ENCODE measurements at regions not wholly inside any gene's neighbourhood (a gene's known extent, or its start where the extent isn't known, plus 50 kb on each side); places are given as distances from the start of the nearest gene placed in this dataset.
A peak's percentile ranks its signal among the peaks of the same experiment; 100 is the strongest.

DNA sequence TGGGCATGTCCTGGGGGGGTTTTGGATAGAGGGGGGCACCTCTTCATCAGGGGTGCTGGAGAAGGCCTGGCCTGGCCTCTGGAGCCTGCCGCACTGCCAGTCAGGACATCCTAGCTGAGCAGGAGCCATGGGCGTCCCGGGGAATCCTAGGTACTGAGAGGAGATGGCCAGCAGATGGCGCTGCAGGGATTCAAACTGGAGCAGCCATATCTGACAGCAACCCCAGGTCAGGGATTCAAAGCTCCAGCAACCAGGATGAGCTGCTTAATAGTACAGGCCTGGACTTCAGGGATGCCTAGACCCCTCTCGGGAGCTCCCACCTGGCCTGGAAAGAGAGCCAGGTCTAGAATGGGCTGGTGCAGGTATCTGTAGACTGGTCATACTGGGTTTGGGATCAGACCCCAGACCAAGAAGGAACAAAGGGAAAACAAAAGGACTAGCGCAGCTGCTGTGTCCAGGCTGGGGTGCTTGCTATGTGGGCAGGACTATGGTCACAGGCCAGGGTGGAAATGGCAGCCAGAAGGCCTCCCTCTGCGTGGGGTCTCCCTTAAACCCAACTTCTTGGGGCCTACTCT is 306.9 kb upstream of the RBFOX1 start:
- Histone ChIP-seq H3K27ac (peak overlapping the region in 1 of 2 donors; percentile 43), H3K4me3 (no peak overlapping the region), H3K4me1 (replicated peaks in 1 of 2) (peaks cover 0 to 15% of the 10 kb centered on the region in 2 donors)
- in situ Hi-C loops (cut with MboI; ENCODE audit: low pct_unique_long_range_greater_than_20kb in 2 of 9, low sequenced_read_pairs in 9 of 9, unreplicated experiment in 9 of 9): loop anchor here in 1 of 9 experiments (25.0 kb wide), 1 partner anchor 287 kb away; no protein-coding TSS in a partner anchor
- WGBS, 10 experiments: 0 to 48% (median 31%) methylated on average over 1 to 6 of the region's 7 CpGs; no CpG with 5 or more reads in 5 of the 10 experiments
- ATAC-seq (replicated peaks in 6 of 8): peak; percentile 61 to 99 (median 88)

DNA sequence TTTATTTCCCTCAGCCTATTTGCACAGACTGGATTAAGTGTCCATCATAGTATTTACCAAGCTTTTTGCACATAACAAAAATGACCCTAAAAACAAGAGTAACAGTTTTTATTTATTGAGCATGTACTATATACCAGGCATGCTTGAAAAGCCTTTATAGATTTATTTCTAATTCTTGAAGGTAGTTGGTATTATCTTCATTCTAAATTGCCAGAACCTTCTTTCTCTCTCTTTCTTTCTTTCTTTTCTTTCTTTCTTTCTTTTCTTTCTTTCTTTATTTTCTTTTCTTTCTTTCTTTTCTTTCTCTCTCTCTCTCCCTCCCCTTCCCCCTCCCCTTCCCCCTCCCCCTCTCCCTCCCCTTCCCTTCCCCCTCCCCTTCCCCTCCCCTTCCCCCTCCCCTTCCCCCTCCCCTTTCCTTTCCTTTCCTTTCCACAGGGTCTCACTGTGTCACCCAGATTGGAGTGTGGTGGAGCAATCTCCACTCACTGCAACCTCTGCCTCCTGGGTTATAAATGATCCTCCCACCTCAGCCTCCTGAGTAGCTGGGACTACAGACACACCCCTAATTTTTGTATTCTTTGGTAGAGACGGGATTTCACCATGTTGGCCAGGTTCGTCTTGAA is 310.9 kb upstream of the RBFOX1 start:
- WGBS, 10 experiments: 30 to 92% methylated on average over 2 of the region's 2 CpGs; no CpG with 5 or more reads in 8 of the 10 experiments
- no peak overlapping the region for H3K4me3 ChIP-seq
- ATAC-seq (replicated peaks in 6 of 8): no peak
- H3K27ac ChIP-seq: no peak overlapping the region
- in situ Hi-C loops (cut with MboI; ENCODE audit: low pct_unique_long_range_greater_than_20kb in 2 of 9, low sequenced_read_pairs in 9 of 9, unreplicated experiment in 9 of 9): no loop called here
- H3K4me1 ChIP-seq (replicated peaks in 1 of 2): peaks cover 0 to 46% of the 10 kb centered on the region in 2 donors

DNA sequence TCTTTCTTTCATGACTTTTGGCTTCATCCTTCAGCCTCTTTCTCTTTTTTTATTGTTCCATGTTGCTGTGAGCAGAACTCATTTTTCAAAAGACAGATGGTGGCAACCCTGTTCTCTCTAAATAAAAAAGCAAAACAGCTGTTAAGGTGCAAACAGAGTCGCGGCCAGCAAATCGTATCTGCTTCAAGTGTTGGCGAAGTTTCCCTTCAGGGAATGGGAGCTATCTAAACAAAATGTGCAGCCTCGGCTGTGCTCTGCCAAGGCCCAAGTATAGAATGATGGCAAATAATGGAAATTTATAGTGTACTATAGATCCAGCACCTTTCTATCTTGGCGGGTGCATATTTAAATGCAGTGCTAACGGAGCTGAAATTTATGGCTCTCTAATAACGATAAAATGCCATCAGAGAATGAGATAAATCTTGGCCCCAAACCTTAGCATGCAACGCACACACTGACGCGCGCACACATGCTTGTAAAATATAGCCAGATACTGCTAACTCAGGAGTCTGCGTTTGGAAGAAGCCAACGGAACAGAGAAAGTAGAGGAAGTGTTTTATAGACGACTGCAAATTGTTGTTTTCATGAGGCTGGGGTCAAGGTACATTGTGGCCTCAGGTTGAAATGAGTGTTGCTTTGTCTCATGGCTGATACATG is 315.5 kb upstream of the RBFOX1 start:
- in situ Hi-C loops (cut with MboI; ENCODE audit: low pct_unique_long_range_greater_than_20kb in 2 of 9, low sequenced_read_pairs in 9 of 9, unreplicated experiment in 9 of 9): no loop called here
- peak in 3 of 8 experiments; percentile 64 to 85 (median 85) for ATAC-seq (replicated peaks in 6 of 8)
- WGBS, 10 experiments: 4 to 78% (median 55%) methylated on average over 3 to 14 of the region's 15 CpGs; no CpG with 5 or more reads in 1 of the 10 experiments

DNA sequence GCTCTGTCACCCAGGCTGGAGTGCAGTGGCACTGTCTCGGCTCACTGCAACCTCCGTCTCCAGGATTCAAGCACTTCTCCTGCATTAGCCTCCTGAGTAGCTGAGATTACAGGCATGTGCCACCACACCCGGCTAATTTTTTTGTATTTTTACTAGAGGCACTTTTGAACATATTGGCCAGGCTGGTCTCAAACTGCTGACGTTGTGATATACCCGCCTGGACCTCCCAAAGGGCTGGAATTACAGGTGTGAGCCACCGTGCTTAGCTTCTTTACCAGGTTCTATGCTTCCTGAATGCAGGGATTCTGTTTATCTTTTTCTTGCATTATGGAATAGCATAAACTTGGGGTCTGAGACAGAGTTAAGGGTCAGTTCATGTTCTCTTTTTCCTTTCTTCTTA is 317.9 kb upstream of the RBFOX1 start:
- H3K4me1 ChIP-seq (replicated peaks in 1 of 2): peaks cover 0 to 59% of the 10 kb centered on the region in 2 donors
- no peak for ATAC-seq (replicated peaks in 6 of 8)
- H3K27ac ChIP-seq: no peak overlapping the region
- WGBS, 10 experiments: 4 to 100% (median 35%) methylated on average over 1 to 6 of the region's 6 CpGs; no CpG with 5 or more reads in 1 of the 10 experiments
- in situ Hi-C loops (cut with MboI; ENCODE audit: low pct_unique_long_range_greater_than_20kb in 2 of 9, low sequenced_read_pairs in 9 of 9, unreplicated experiment in 9 of 9): no loop called here
- H3K4me3 ChIP-seq: no peak overlapping the region

More for the DNA sequence above, 315.5 kb upstream of the RBFOX1 start:
- peaks cover 0 to 40% of the 10 kb centered on the region in 2 donors for H3K4me1 ChIP-seq (replicated peaks in 1 of 2)
- H3K27ac ChIP-seq: peak overlapping the region in 1 of 2 donors; percentile 50
- no peak overlapping the region for H3K4me3 ChIP-seq

DNA sequence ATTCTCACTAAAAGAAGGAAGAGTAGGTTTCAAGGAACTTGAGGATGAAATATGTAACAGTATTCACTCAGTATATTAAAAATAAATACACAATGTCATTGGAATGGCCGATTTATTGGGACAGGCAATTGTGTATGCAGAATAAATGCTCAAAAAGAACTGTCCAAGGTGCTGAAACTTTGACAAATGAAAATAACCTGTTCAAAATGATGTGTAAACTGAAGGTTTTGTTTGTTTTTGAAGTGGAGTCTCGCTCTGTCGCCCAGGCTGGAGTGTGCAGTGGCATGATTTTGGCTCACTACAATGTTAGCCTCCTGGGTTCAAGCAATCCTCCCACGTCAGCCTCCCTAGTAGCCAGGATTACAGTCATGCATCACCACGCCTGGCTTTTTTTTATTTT is 318.7 kb upstream of the RBFOX1 start:
- in situ Hi-C loops (cut with MboI; ENCODE audit: low pct_unique_long_range_greater_than_20kb in 2 of 9, low sequenced_read_pairs in 9 of 9, unreplicated experiment in 9 of 9): no loop called here
- no peak overlapping the region for H3K27ac ChIP-seq
- 6 to 80% (median 22%) methylated on average over 1 to 5 of the region's 5 CpGs for WGBS, 10 experiments
- H3K4me3 ChIP-seq: no peak overlapping the region
- peaks cover 0 to 56% of the 10 kb centered on the region in 2 donors for H3K4me1 ChIP-seq (replicated peaks in 1 of 2)
- no peak for ATAC-seq (replicated peaks in 6 of 8)

DNA sequence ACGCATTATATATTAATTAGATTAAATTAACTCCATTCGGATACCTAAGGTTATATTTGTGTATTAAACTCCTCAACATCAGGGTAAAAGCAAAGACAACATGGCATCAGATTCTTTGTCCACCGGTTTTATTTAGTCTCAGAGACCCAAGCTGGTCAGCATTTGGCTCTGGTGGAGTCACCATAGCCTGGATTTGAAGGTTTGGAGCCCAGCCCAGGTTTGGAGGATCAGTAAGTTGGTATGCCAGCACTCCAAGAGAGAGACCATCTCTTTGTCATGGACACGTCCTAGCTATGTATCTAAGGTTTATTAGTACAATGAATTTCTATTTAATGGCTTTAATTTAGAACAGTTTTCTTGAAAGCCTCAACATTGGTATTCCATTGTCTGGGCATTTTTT is 328.4 kb upstream of the RBFOX1 start:
- no peak for ATAC-seq (replicated peaks in 6 of 8)
- in situ Hi-C loops (cut with MboI; ENCODE audit: low pct_unique_long_range_greater_than_20kb in 2 of 9, low sequenced_read_pairs in 9 of 9, unreplicated experiment in 9 of 9): no loop called here
- no peak overlapping the region for H3K27ac ChIP-seq
- no peak overlapping the region for H3K4me3 ChIP-seq
- 0 to 100% (median 17%) methylated on average over 1 to 4 of the region's 4 CpGs for WGBS, 10 experiments
- peaks cover 0 to 2% of the 10 kb centered on the region in 2 donors for H3K4me1 ChIP-seq (replicated peaks in 1 of 2)

DNA sequence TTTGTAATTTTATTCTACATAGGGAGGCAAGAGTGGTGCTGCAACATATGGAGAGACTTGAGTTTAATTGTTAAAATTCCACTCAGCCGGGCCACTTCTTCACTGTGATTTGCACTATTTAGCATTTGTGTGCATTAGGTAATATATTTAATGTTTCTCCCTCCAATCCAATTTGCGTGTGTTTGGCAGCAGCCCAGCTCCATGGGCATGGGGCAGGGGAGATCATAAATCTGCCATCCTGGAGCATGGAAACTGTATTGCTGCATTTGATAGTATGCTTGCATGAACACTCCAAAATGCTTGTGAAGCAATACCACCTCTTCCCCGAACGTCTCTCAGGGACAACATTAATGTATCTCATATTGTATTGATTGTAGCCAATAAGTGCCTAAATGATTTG is 339.1 kb upstream of the RBFOX1 start:
- peak overlapping the region in 1 of 2 donors; percentile 26 for H3K27ac ChIP-seq
- H3K4me3 ChIP-seq: no peak overlapping the region
- 0 to 80% (median 12%) methylated on average over 1 to 3 of the region's 4 CpGs; no CpG with 5 or more reads in 3 of the 10 experiments for WGBS, 10 experiments
- ATAC-seq (replicated peaks in 6 of 8): peak in 4 of 8 experiments; percentile 40 to 96 (median 90)
- in situ Hi-C loops (cut with MboI; ENCODE audit: low pct_unique_long_range_greater_than_20kb in 2 of 9, low sequenced_read_pairs in 9 of 9, unreplicated experiment in 9 of 9): no loop called here
- peaks cover 0 to 47% of the 10 kb centered on the region in 2 donors for H3K4me1 ChIP-seq (replicated peaks in 1 of 2)

DNA sequence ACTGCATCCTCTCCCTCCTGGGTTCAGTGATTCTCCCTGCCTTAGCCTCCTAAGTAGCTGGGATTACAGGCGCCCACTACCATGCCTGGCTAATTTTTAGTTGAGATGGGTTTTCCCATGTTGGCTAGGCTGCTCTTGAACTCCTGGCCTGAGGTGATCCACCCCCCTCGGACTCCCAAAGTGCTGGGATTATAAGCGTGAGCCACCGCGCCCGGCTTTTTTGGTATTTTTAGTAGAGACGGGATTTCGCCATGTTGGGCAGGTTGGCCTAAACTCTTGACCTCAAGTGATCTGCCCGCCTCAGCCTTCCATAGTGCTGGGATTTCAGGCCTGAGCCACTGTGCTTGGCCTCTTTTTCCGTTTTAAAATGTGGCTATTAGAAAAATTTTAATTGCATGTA is 343.8 kb upstream of the RBFOX1 start:
- 0 to 100% (median 71%) methylated on average over 1 to 9 of the region's 10 CpGs; no CpG with 5 or more reads in 1 of the 10 experiments for WGBS, 10 experiments
- no peak overlapping the region for H3K27ac ChIP-seq
- ATAC-seq (replicated peaks in 6 of 8): no peak
- H3K4me1 ChIP-seq (replicated peaks in 1 of 2): peaks cover 0 to 23% of the 10 kb centered on the region in 2 donors
- in situ Hi-C loops (cut with MboI; ENCODE audit: low pct_unique_long_range_greater_than_20kb in 2 of 9, low sequenced_read_pairs in 9 of 9, unreplicated experiment in 9 of 9): no loop called here
- no peak overlapping the region for H3K4me3 ChIP-seq

DNA sequence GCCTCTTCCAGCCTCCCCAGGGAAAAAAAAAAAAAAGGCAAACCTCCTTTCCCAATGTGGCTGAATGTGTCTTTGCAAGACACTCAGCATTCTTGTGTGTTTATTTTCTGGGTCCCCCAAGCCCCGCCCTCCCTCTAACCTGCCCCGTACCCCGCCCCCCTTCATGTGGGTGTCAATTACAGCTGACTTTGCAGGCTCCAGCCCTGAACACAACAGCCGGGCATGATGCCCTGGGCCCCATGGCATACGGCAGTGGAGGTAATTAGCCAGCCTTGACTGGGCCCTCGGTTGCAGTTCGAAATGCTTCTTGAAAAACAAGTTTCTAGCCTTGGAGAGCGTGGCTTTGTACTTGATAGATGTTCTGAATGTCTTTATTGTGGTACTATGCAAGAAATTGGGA is 354.7 kb upstream of the RBFOX1 start:
- 0 to 91% (median 0%) methylated on average over 1 to 8 of the region's 8 CpGs; no CpG with 5 or more reads in 7 of the 10 experiments for WGBS, 10 experiments
- Histone ChIP-seq H3K4me1 (replicated peaks in 1 of 2) (peaks cover 0 to 15% of the 10 kb centered on the region in 2 donors), H3K4me3 (no peak overlapping the region), H3K27ac (no peak overlapping the region)
- no peak for ATAC-seq (replicated peaks in 6 of 8)
- in situ Hi-C loops (cut with MboI; ENCODE audit: low pct_unique_long_range_greater_than_20kb in 2 of 9, low sequenced_read_pairs in 9 of 9, unreplicated experiment in 9 of 9): no loop called here

DNA sequence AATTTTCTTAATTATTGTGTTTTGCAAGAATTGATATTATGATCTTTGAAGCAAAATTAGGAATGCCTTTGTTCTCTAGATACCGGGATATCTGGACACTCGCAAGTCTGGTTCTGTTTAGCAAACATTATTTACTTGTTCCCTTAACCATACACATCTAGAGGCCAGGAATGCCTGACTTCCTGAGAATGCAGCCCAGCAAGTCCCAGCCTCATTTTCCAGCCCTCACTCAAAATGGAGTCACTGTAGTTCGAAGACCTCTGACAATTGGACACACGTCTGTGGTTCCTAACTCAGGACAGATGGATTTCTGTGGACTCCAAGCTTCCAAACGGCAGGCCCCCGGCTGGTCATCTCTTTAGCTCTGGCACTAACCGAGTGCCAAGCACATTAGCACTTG is 355.4 kb upstream of the RBFOX1 start:
- Histone ChIP-seq H3K27ac (no peak overlapping the region), H3K4me1 (replicated peaks in 1 of 2) (peaks cover 0 to 15% of the 10 kb centered on the region in 2 donors), H3K4me3 (no peak overlapping the region)
- ATAC-seq (replicated peaks in 6 of 8): no peak
- 0 to 90% (median 51%) methylated on average over 1 to 3 of the region's 7 CpGs; no CpG with 5 or more reads in 4 of the 10 experiments for WGBS, 10 experiments
- in situ Hi-C loops (cut with MboI; ENCODE audit: low pct_unique_long_range_greater_than_20kb in 2 of 9, low sequenced_read_pairs in 9 of 9, unreplicated experiment in 9 of 9): no loop called here

DNA sequence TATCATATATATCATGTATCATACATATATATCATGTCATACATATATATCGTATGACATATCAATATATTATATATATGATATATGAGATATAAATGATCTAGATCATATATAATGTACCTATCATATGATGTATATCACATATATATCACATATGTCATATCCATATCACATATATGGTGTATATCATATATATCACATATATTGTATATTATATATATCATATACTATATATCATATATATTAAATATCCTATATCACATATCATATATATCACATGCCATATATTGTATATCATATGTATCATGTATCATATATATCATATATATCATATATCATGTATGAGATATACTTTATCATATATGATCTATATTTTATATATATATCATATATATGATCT is 355.9 kb upstream of the RBFOX1 start:
- H3K4me3 ChIP-seq: no peak overlapping the region
- H3K27ac ChIP-seq: no peak overlapping the region
- no peak for ATAC-seq (replicated peaks in 6 of 8)
- H3K4me1 ChIP-seq (replicated peaks in 1 of 2): peaks cover 0 to 15% of the 10 kb centered on the region in 2 donors
- WGBS, 10 experiments: 20 to 88% (median 65%) methylated on average over 1 of the region's 1 CpG; no CpG with 5 or more reads in 6 of the 10 experiments
- in situ Hi-C loops (cut with MboI; ENCODE audit: low pct_unique_long_range_greater_than_20kb in 2 of 9, low sequenced_read_pairs in 9 of 9, unreplicated experiment in 9 of 9): no loop called here

DNA sequence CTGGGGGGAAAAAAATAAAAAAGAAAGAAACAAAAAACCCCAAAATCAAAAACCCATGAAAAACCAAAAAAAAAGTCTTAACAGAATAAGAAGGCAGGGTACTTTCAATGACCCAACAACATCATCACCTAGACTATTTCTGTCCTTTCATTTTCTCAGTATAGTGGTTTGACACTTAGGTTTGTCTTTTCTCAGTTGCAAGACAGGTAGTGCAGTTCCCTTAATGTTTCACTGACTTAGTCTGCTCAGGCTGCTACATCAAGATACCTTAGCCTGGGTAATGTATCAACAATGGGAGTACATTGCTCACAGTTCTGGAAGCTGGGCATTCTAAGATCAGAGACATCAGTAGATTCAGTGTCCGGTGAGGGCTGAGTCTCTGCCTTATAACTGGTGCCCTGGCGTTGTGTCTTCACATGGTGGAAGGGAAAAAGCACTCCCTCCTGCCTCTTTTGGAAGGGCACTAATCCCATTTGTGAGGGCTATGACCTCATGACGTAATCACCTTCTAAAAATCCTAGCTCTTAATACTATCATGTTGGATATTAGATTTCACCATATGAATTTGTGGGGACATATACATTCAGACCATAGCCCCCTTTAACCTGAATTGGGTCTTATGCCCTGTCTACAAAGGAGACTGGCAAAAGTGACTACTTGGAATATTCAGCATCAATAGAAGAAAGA is 362.3 kb upstream of the RBFOX1 start:
- Histone ChIP-seq H3K27ac (no peak overlapping the region), H3K4me3 (no peak overlapping the region), H3K4me1 (replicated peaks in 1 of 2) (peaks cover 0 to 10% of the 10 kb centered on the region in 2 donors)
- no peak for ATAC-seq (replicated peaks in 6 of 8)
- WGBS, 10 experiments: 0 to 100% (median 58%) methylated on average over 1 to 3 of the region's 3 CpGs; no CpG with 5 or more reads in 2 of the 10 experiments
- in situ Hi-C loops (cut with MboI; ENCODE audit: low pct_unique_long_range_greater_than_20kb in 2 of 9, low sequenced_read_pairs in 9 of 9, unreplicated experiment in 9 of 9): loop anchor here in 1 of 9 experiments (25.0 kb wide), 1 partner anchor 92 kb away; no protein-coding TSS in a partner anchor

Measured in motor neuron (in vitro differentiated cells).